ENCODE measurements at regions not wholly inside any gene's neighbourhood (a gene's known extent, or its start where the extent isn't known, plus 50 kb on each side); places are given as distances from the start of the nearest gene placed in this dataset.

- Histone ChIP-seq H3K79me2 (ENCODE audit: control insufficient read depth, insufficient read depth, low read length, poor library complexity) (no peaks in the 10 kb centered on the region), H3K18ac (ENCODE audit: low read length) (no peak overlapping the region), H3K9ac (ENCODE audit: low read length) (no peak overlapping the region), H2AK5ac (ENCODE audit: low read length) (no peak overlapping the region), H4K12ac (ENCODE audit: low read depth, low read length) (no peak overlapping the region), H2BK120ac (ENCODE audit: insufficient read depth, low read length, poor library complexity) (no peak overlapping the region), H2AFZ (ENCODE audit: insufficient read depth, low read length, poor library complexity) (no peak overlapping the region), H4K91ac (ENCODE audit: low read depth, low read length) (no peak overlapping the region), H3K4me3 (ENCODE audit: low read depth, low read length) (no peak overlapping the region), H3K79me1 (ENCODE audit: low read length) (no peaks in the 10 kb centered on the region), H3K4me1 (ENCODE audit: control insufficient read depth in 1 of 2, insufficient read depth in 2 of 2, low read length in 2 of 2) (no peaks in the 10 kb centered on the region), H2BK5ac (ENCODE audit: low read depth, low read length, poor library complexity) (no peak overlapping the region), H3K9me3 (ENCODE audit: insufficient read depth, low read depth, low read length) (peaks cover 6% of the 10 kb centered on the region), H3K36me3 (ENCODE audit: control insufficient read depth in 1 of 2, insufficient read depth in 2 of 2, low read length in 2 of 2) (no peaks in the 10 kb centered on the region), H4K8ac (ENCODE audit: low read depth, low read length) (no peak overlapping the region), H3K4ac (ENCODE audit: low read depth, low read length) (no peak overlapping the region), H3K27me3 (ENCODE audit: insufficient read depth, low read length) (no peaks in the 10 kb centered on the region), H3K23ac (ENCODE audit: low read length) (no peak overlapping the region), H2BK12ac (ENCODE audit: low read length) (no peak overlapping the region), H3K14ac (ENCODE audit: low read length) (no peak overlapping the region), H3K4me2 (ENCODE audit: low read length) (no peak overlapping the region), H3K27ac (ENCODE audit: low read depth, low read length) (no peak overlapping the region)
- no CpG with 5 or more reads among the region's 4 CpGs for WGBS (ENCODE audit: extremely low coverage, insufficient coverage, insufficient read length)
- DNase-seq = no peak
Observed at GRCh38 chr11:119522609-119523008, 99.6 kb upstream of the THY1 start.

DNA sequence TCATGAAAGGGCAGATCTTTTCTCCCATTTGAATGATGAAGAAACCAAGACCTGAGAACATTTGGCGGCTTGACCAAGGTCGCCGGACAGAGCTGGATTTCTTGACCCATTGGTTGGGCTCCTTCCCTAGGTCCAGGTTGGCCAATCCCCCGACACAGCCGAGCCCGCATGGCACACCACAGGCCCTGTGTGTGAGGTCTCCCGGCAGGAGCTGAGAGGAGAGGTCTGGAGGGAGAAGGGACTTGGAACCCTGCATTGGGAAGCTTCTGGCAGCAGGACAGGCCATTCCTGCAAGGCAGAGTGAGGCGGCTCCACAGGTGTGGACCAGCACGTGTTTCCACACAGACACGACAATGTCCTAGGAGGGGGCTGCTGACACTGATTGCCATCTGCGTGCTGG is 98.6 kb upstream of the THY1 start:
- no peak overlapping the region for H2BK5ac ChIP-seq (ENCODE audit: low read depth, low read length, poor library complexity)
- no peaks in the 10 kb centered on the region for H3K4me1 ChIP-seq (ENCODE audit: control insufficient read depth in 1 of 2, insufficient read depth in 2 of 2, low read length in 2 of 2)
- H2BK120ac ChIP-seq (ENCODE audit: insufficient read depth, low read length, poor library complexity) = no peak overlapping the region
- H3K4me3 ChIP-seq (ENCODE audit: low read depth, low read length) = no peak overlapping the region
- H2AFZ ChIP-seq (ENCODE audit: insufficient read depth, low read length, poor library complexity) = no peak overlapping the region
- H3K23ac ChIP-seq (ENCODE audit: low read length) = peak overlapping the region; percentile 26
- peaks cover 6% of the 10 kb centered on the region for H3K9me3 ChIP-seq (ENCODE audit: insufficient read depth, low read depth, low read length)
- H3K79me2 ChIP-seq (ENCODE audit: control insufficient read depth, insufficient read depth, low read length, poor library complexity) = no peaks in the 10 kb centered on the region
- no peak overlapping the region for H3K9ac ChIP-seq (ENCODE audit: low read length)
- H3K4ac ChIP-seq (ENCODE audit: low read depth, low read length) = no peak overlapping the region
- H3K14ac ChIP-seq (ENCODE audit: low read length) = no peak overlapping the region
- H4K12ac ChIP-seq (ENCODE audit: low read depth, low read length) = no peak overlapping the region
- H4K8ac ChIP-seq (ENCODE audit: low read depth, low read length) = no peak overlapping the region
- no peak for DNase-seq
- H2AK5ac ChIP-seq (ENCODE audit: low read length) = no peak overlapping the region
- H4K91ac ChIP-seq (ENCODE audit: low read depth, low read length) = no peak overlapping the region
- H3K79me1 ChIP-seq (ENCODE audit: low read length) = no peaks in the 10 kb centered on the region
- WGBS (ENCODE audit: extremely low coverage, insufficient coverage, insufficient read length) = no CpG with 5 or more reads among the region's 11 CpGs
- H3K18ac ChIP-seq (ENCODE audit: low read length) = no peak overlapping the region
- H2BK12ac ChIP-seq (ENCODE audit: low read length) = no peak overlapping the region
- no peak overlapping the region for H3K4me2 ChIP-seq (ENCODE audit: low read length)
- H3K36me3 ChIP-seq (ENCODE audit: control insufficient read depth in 1 of 2, insufficient read depth in 2 of 2, low read length in 2 of 2) = no peaks in the 10 kb centered on the region
- H3K27me3 ChIP-seq (ENCODE audit: insufficient read depth, low read length) = no peaks in the 10 kb centered on the region
- H3K27ac ChIP-seq (ENCODE audit: low read depth, low read length) = no peak overlapping the region

DNA sequence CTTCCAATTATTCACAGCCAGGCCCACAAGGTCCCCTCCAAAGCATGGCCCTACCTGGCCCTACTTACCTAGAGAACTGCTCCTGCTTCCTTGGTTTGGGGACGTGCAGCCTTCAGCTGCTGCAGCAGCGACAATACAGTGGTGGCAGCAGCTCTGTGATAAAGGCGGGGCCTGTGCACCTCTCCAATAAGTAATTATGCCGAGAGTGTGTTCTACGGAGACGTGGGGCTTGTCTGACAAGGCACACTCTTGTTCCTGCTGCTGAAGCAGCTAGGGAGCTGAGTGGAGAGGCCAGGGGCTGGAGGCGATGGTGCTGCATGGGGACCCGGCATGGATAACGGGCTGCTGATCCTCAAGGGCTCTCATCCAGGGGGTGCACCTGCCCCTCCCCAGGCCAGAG is 98.0 kb upstream of the THY1 start:
- H3K36me3 ChIP-seq (ENCODE audit: control insufficient read depth in 1 of 2, insufficient read depth in 2 of 2, low read length in 2 of 2) = no peaks in the 10 kb centered on the region
- no peak overlapping the region for H2AFZ ChIP-seq (ENCODE audit: insufficient read depth, low read length, poor library complexity)
- H2BK120ac ChIP-seq (ENCODE audit: insufficient read depth, low read length, poor library complexity) = no peak overlapping the region
- H3K4me1 ChIP-seq (ENCODE audit: control insufficient read depth in 1 of 2, insufficient read depth in 2 of 2, low read length in 2 of 2) = no peaks in the 10 kb centered on the region
- H3K27ac ChIP-seq (ENCODE audit: low read depth, low read length) = no peak overlapping the region
- DNase-seq = no peak
- H3K27me3 ChIP-seq (ENCODE audit: insufficient read depth, low read length) = no peaks in the 10 kb centered on the region
- H4K12ac ChIP-seq (ENCODE audit: low read depth, low read length) = no peak overlapping the region
- H3K14ac ChIP-seq (ENCODE audit: low read length) = no peak overlapping the region
- WGBS (ENCODE audit: extremely low coverage, insufficient coverage, insufficient read length) = no CpG with 5 or more reads among the region's 9 CpGs
- no peak overlapping the region for H2BK12ac ChIP-seq (ENCODE audit: low read length)
- no peak overlapping the region for H3K9ac ChIP-seq (ENCODE audit: low read length)
- H3K4me2 ChIP-seq (ENCODE audit: low read length) = no peak overlapping the region
- no peak overlapping the region for H3K18ac ChIP-seq (ENCODE audit: low read length)
- no peaks in the 10 kb centered on the region for H3K79me2 ChIP-seq (ENCODE audit: control insufficient read depth, insufficient read depth, low read length, poor library complexity)
- no peak overlapping the region for H4K8ac ChIP-seq (ENCODE audit: low read depth, low read length)
- H3K23ac ChIP-seq (ENCODE audit: low read length) = peak overlapping the region; percentile 66
- peaks cover 6% of the 10 kb centered on the region for H3K9me3 ChIP-seq (ENCODE audit: insufficient read depth, low read depth, low read length)
- H3K4ac ChIP-seq (ENCODE audit: low read depth, low read length) = no peak overlapping the region
- H3K4me3 ChIP-seq (ENCODE audit: low read depth, low read length) = no peak overlapping the region
- no peak overlapping the region for H2BK5ac ChIP-seq (ENCODE audit: low read depth, low read length, poor library complexity)
- H3K79me1 ChIP-seq (ENCODE audit: low read length) = no peaks in the 10 kb centered on the region
- H2AK5ac ChIP-seq (ENCODE audit: low read length) = no peak overlapping the region
- no peak overlapping the region for H4K91ac ChIP-seq (ENCODE audit: low read depth, low read length)

GRCh38 chr11:119520400-119520799 is 97.4 kb upstream of the THY1 start:
- no CpG with 5 or more reads among the region's 1 CpG for WGBS (ENCODE audit: extremely low coverage, insufficient coverage, insufficient read length)
- H4K8ac ChIP-seq (ENCODE audit: low read depth, low read length) = no peak overlapping the region
- H3K4me2 ChIP-seq (ENCODE audit: low read length) = no peak overlapping the region
- no peak overlapping the region for H3K4me3 ChIP-seq (ENCODE audit: low read depth, low read length)
- peaks cover 6% of the 10 kb centered on the region for H3K9me3 ChIP-seq (ENCODE audit: insufficient read depth, low read depth, low read length)
- no peaks in the 10 kb centered on the region for H3K36me3 ChIP-seq (ENCODE audit: control insufficient read depth in 1 of 2, insufficient read depth in 2 of 2, low read length in 2 of 2)
- H3K79me1 ChIP-seq (ENCODE audit: low read length) = no peaks in the 10 kb centered on the region
- H3K79me2 ChIP-seq (ENCODE audit: control insufficient read depth, insufficient read depth, low read length, poor library complexity) = no peaks in the 10 kb centered on the region
- no peak overlapping the region for H4K91ac ChIP-seq (ENCODE audit: low read depth, low read length)
- no peak overlapping the region for H3K9ac ChIP-seq (ENCODE audit: low read length)
- H2BK12ac ChIP-seq (ENCODE audit: low read length) = no peak overlapping the region
- H4K12ac ChIP-seq (ENCODE audit: low read depth, low read length) = no peak overlapping the region
- no peak overlapping the region for H2AFZ ChIP-seq (ENCODE audit: insufficient read depth, low read length, poor library complexity)
- H3K4me1 ChIP-seq (ENCODE audit: control insufficient read depth in 1 of 2, insufficient read depth in 2 of 2, low read length in 2 of 2) = no peaks in the 10 kb centered on the region
- H3K23ac ChIP-seq (ENCODE audit: low read length) = no peak overlapping the region
- H3K4ac ChIP-seq (ENCODE audit: low read depth, low read length) = no peak overlapping the region
- no peak overlapping the region for H2BK5ac ChIP-seq (ENCODE audit: low read depth, low read length, poor library complexity)
- DNase-seq = peak in 1 of 2 donors; percentile 24
- H3K14ac ChIP-seq (ENCODE audit: low read length) = no peak overlapping the region
- no peak overlapping the region for H3K27ac ChIP-seq (ENCODE audit: low read depth, low read length)
- no peak overlapping the region for H3K18ac ChIP-seq (ENCODE audit: low read length)
- no peak overlapping the region for H2BK120ac ChIP-seq (ENCODE audit: insufficient read depth, low read length, poor library complexity)
- H3K27me3 ChIP-seq (ENCODE audit: insufficient read depth, low read length) = no peaks in the 10 kb centered on the region
- no peak overlapping the region for H2AK5ac ChIP-seq (ENCODE audit: low read length)
